Midbrain (tissue), 1 donor: ENCODE measurements at regions not wholly inside any gene's neighbourhood (a gene's known extent, or its start where the extent isn't known, plus 50 kb on each side); places are given as distances from the start of the nearest gene placed in this dataset.
"Not testable (repeated sequence)": the region's sequence is repeated elsewhere in the genome, so short reads cannot be mapped to it uniquely, and the experiment has no call there.

ENCODE experiments used
- DNase-seq: peaks from one replicate; lab custom pipeline; 2025; lab: John Stamatoyannopoulos, UW

- no peak for DNase-seq
These were observed 935.9 kb upstream of the LRATD1 start for GRCh38 chr2:13696601-13697000.

- no peak for DNase-seq
These were observed 933.7 kb upstream of the LRATD1 start for GRCh38 chr2:13698847-13699246.

- not testable (repeated sequence) for DNase-seq
These were observed 932.6 kb upstream of the LRATD1 start for GRCh38 chr2:13699939-13700338.

- DNase-seq, result no peak
These were observed 921.4 kb upstream of the LRATD1 start for GRCh38 chr2:13711154-13711553.

- DNase-seq, result no peak
These were observed 918.1 kb upstream of the LRATD1 start for GRCh38 chr2:13714466-13714865.

- no peak for DNase-seq
These were observed 906.6 kb upstream of the LRATD1 start for GRCh38 chr2:13725945-13726344.

- no peak for DNase-seq
These were observed 887.2 kb upstream of the LRATD1 start for GRCh38 chr2:13745330-13745729.

- DNase-seq, result no peak
These were observed 880.6 kb upstream of the LRATD1 start for GRCh38 chr2:13751955-13752354.

GRCh38 chr2:13758412-13758811 lies 874.1 kb upstream of the LRATD1 start:
- no peak for DNase-seq

GRCh38 chr2:13768274-13768673 lies 864.2 kb upstream of the LRATD1 start:
- DNase-seq, result no peak

GRCh38 chr2:13770279-13770678 lies 862.2 kb upstream of the LRATD1 start:
- no peak for DNase-seq

GRCh38 chr2:13779996-13780395 lies 852.5 kb upstream of the LRATD1 start:
- DNase-seq, result no peak

- no peak for DNase-seq
These were observed 841.4 kb upstream of the LRATD1 start for GRCh38 chr2:13791019-13791547.

GRCh38 chr2:13806539-13806938 lies 826.0 kb upstream of the LRATD1 start:
- DNase-seq, result no peak

GRCh38 chr2:13813236-13813635 lies 819.3 kb upstream of the LRATD1 start:
- no peak for DNase-seq

GRCh38 chr2:13818002-13818401 lies 814.5 kb upstream of the LRATD1 start:
- DNase-seq, result no peak

GRCh38 chr2:13819896-13820295 lies 812.6 kb upstream of the LRATD1 start:
- no peak for DNase-seq

- DNase-seq, result no peak
These were observed 811.1 kb upstream of the LRATD1 start for GRCh38 chr2:13821255-13821880.

- DNase-seq, result no peak
These were observed 810.2 kb upstream of the LRATD1 start for GRCh38 chr2:13822365-13822764.

GRCh38 chr2:13826314-13826853 lies 806.1 kb upstream of the LRATD1 start:
- no peak for DNase-seq

- DNase-seq, result no peak
These were observed 773.9 kb upstream of the LRATD1 start for GRCh38 chr2:13858626-13859025.

GRCh38 chr2:13868275-13868674 lies 764.2 kb upstream of the LRATD1 start:
- not testable (repeated sequence) for DNase-seq

GRCh38 chr2:13876491-13877037 lies 756.0 kb upstream of the LRATD1 start:
- DNase-seq, result no peak

GRCh38 chr2:13877571-13877970 lies 754.9 kb upstream of the LRATD1 start:
- DNase-seq, result no peak
